HFF-Myc (cell line): ENCODE measurements at regions not wholly inside any gene's neighbourhood (a gene's known extent, or its start where the extent isn't known, plus 50 kb on each side); places are given as distances from the start of the nearest gene placed in this dataset.

Experiments
- DNase-seq: peaks from one replicate; pipeline ENCODE4 v3.0.0-alpha.2; 2011; ENCODE audit warnings: low read depth; ENCODE audit errors: extremely low read depth
- H3K4me3 ChIP-seq: replicated peaks from 2 replicates; pipeline ENCODE4 v1.5.1; 2011; ENCODE audit warnings: low read depth, mild to moderate bottlenecking, control low read depth, low read length
- TF ChIP-seq, protein P1 (sequence below): IDR thresholded peaks from 2 replicates; pipeline ENCODE4 v1.5.1; 2012; ENCODE audit warnings: mild to moderate bottlenecking, low read depth, low read length, control low read depth; ENCODE audit errors: missing control alignments

- H3K4me3 ChIP-seq = no peak overlapping the region
- DNase-seq = no peak
- TF ChIP-seq, protein P1, sequence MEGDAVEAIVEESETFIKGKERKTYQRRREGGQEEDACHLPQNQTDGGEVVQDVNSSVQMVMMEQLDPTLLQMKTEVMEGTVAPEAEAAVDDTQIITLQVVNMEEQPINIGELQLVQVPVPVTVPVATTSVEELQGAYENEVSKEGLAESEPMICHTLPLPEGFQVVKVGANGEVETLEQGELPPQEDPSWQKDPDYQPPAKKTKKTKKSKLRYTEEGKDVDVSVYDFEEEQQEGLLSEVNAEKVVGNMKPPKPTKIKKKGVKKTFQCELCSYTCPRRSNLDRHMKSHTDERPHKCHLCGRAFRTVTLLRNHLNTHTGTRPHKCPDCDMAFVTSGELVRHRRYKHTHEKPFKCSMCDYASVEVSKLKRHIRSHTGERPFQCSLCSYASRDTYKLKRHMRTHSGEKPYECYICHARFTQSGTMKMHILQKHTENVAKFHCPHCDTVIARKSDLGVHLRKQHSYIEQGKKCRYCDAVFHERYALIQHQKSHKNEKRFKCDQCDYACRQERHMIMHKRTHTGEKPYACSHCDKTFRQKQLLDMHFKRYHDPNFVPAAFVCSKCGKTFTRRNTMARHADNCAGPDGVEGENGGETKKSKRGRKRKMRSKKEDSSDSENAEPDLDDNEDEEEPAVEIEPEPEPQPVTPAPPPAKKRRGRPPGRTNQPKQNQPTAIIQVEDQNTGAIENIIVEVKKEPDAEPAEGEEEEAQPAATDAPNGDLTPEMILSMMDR = no peak
Measured at GRCh38 chr4:141932490-141932889, 296.1 kb downstream of the IL15 start.

- TF ChIP-seq, protein P1 = no peak
- H3K4me3 ChIP-seq = no peak overlapping the region
- DNase-seq = no peak
Measured at GRCh38 chr4:141933978-141934377, 297.6 kb downstream of the IL15 start.

DNA sequence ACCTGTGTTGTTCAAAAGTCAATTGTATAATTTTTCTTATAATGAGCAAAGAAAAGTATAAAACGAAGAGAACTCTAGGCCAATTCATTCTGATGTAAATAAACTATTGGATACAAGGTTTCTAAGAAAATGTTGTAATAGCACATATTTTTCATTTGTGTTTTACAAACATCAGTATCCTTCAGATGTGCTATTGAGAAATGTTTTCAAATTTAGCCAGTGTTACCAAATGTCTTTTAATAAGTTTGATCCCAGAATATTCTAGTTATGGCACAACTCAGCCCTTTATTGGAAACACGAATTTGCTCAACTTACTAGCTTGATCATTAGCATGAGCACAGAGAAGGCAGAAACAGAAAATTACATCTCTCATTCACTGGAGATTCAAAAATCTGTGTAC lies 319.3 kb downstream of the IL15 start:
- DNase-seq = no peak
- TF ChIP-seq, protein P1 = no peak
- no peak overlapping the region for H3K4me3 ChIP-seq

- no peak for DNase-seq
- H3K4me3 ChIP-seq = no peak overlapping the region
- TF ChIP-seq, protein P1 = no peak
Measured at GRCh38 chr4:141957416-141957815, 321.0 kb downstream of the IL15 start.

- H3K4me3 ChIP-seq = no peak overlapping the region
- no peak for DNase-seq
- TF ChIP-seq, protein P1 = no peak
Measured at GRCh38 chr4:141962486-141962885, 326.1 kb downstream of the IL15 start.

DNA sequence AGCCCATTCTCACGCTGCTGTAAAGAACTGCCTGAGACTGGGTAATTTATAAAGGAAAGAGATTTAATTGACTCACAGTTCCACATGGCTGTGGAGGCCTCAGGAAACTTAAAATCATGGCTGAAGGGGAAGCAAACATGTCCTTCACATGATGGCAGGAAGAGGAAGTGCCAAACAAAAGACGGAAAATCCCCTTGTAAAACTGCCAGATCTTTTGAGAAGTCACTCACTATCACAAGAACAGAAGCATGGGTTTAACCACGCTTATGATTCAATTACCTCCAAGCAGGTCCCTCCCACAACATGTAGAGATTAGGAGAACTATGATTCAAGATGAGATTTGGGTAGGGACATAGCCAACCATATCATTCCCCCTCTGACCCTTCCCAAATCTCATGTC lies 335.5 kb downstream of the IL15 start:
- H3K4me3 ChIP-seq = no peak overlapping the region
- no peak for DNase-seq
- TF ChIP-seq, protein P1 = no peak

GRCh38 chr4:141972950-141973349 lies 336.6 kb downstream of the IL15 start:
- DNase-seq = no peak
- TF ChIP-seq, protein P1 = no peak
- H3K4me3 ChIP-seq = no peak overlapping the region
